ENCODE measurements at regions not wholly inside any gene's neighbourhood (a gene's known extent, or its start where the extent isn't known, plus 50 kb on each side); places are given as distances from the start of the nearest gene placed in this dataset.

- H3K9me3 ChIP-seq = no peaks in the 10 kb centered on the region
- TF ChIP-seq CTCF (IDR thresholded peaks at IDR 0.05) (no peak), POLR2A (IDR thresholded peaks at IDR 0.05) (no peak)
- no peaks in the 10 kb centered on the region for H3K27me3 ChIP-seq
- H3K4me3 ChIP-seq = no peak overlapping the region
- no peak for DNase-seq
- peaks cover 0 to 18% (median 0%) of the 10 kb centered on the region in 4 donors for H3K4me1 ChIP-seq
- peak overlapping the region; percentile 25 to 76 (median 65) for H3K27ac ChIP-seq
- no peaks in the 10 kb centered on the region for H3K36me3 ChIP-seq
Observed at GRCh38 chr22:27213294-27213693, 555.9 kb downstream of the MIAT start.

- DNase-seq = peak in 1 of 3 donors; percentile 65
- Histone ChIP-seq H3K27me3 (no peaks in the 10 kb centered on the region), H3K9me3 (no peaks in the 10 kb centered on the region), H3K4me3 (no peak overlapping the region), H3K36me3 (no peaks in the 10 kb centered on the region), H3K27ac (peak overlapping the region; percentile 25 to 76 (median 65)), H3K4me1 (peaks cover 0 to 19% (median 0%) of the 10 kb centered on the region in 4 donors)
- TF ChIP-seq CTCF (IDR thresholded peaks at IDR 0.05) = no peak
- no peak for TF ChIP-seq POLR2A (IDR thresholded peaks at IDR 0.05)
Observed at GRCh38 chr22:27213766-27214581, 556.6 kb downstream of the MIAT start.

- Histone ChIP-seq H3K9me3 (no peaks in the 10 kb centered on the region), H3K4me3 (no peak overlapping the region), H3K36me3 (no peaks in the 10 kb centered on the region), H3K4me1 (peaks cover 0 to 19% (median 0%) of the 10 kb centered on the region in 4 donors), H3K27ac (peak overlapping the region in 3 of 4 donors; percentile 56 to 74 (median 66)), H3K27me3 (no peaks in the 10 kb centered on the region)
- TF ChIP-seq CTCF (IDR thresholded peaks at IDR 0.05) (no peak), POLR2A (IDR thresholded peaks at IDR 0.05) (no peak)
- DNase-seq = no peak
Observed at GRCh38 chr22:27214691-27215090, 557.3 kb downstream of the MIAT start.

DNA sequence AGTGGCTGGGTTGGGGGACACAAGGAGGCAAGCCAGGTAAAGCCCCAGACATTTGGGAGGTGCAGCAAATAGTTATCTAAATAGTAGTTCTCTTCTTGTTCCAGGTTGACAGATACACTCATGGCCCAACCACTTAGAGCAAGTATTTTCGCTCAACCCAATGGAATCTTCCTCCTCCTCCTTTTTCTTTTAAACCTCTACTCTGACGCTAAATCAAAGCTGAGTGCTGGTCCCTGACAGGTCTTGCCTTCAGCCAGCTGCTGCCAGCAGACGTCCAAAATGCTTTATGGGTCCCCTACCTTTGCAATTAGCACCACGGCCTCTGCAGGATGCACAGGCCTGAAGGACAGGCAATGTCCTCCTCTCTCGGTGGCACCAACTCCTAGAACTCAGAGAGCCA, 558.5 kb downstream of the MIAT start:
- no peak overlapping the region for H3K27ac ChIP-seq
- no peaks in the 10 kb centered on the region for H3K9me3 ChIP-seq
- peaks cover 0 to 19% (median 0%) of the 10 kb centered on the region in 4 donors for H3K4me1 ChIP-seq
- H3K27me3 ChIP-seq = no peaks in the 10 kb centered on the region
- no peaks in the 10 kb centered on the region for H3K36me3 ChIP-seq
- H3K4me3 ChIP-seq = no peak overlapping the region
- no peak for TF ChIP-seq POLR2A (IDR thresholded peaks at IDR 0.05)
- no peak for TF ChIP-seq CTCF (IDR thresholded peaks at IDR 0.05)
- DNase-seq = no peak

GRCh38 chr22:27216444-27216843, 559.1 kb downstream of the MIAT start:
- Histone ChIP-seq H3K27ac (no peak overlapping the region), H3K36me3 (no peaks in the 10 kb centered on the region), H3K9me3 (no peaks in the 10 kb centered on the region), H3K4me3 (no peak overlapping the region), H3K27me3 (no peaks in the 10 kb centered on the region), H3K4me1 (peaks cover 0 to 19% (median 0%) of the 10 kb centered on the region in 4 donors)
- no peak for DNase-seq
- TF ChIP-seq CTCF (IDR thresholded peaks at IDR 0.05) (no peak), POLR2A (IDR thresholded peaks at IDR 0.05) (no peak)

Data from Peyer's patch (tissue), 4 donors.